Activated CD4-positive, alpha-beta T cell treated with anti-CD3 and anti-CD28 coated beads, Interleukin-2, amount 10 ng/mL, durations not matched to agents 24 days and 14 days (primary cell): ENCODE measurements at regions not wholly inside any gene's neighbourhood (a gene's known extent, or its start where the extent isn't known, plus 50 kb on each side); places are given as distances from the start of the nearest gene placed in this dataset.
"Not testable (repeated sequence)": the region's sequence is repeated elsewhere in the genome, so short reads cannot be mapped to it uniquely, and the experiment has no call there.

Source experiments
- DNase-seq: peaks from one replicate; pipeline ENCODE4 v3.0.0; 2022
- H3K27ac Mint-ChIP-seq: one replicate; pipeline ENCODE4 v1.8.0; 2022; ENCODE audit warnings: mild to moderate bottlenecking, mixed read lengths
- H3K27me3 Mint-ChIP-seq: one replicate; pipeline ENCODE4 v1.8.0; 2022; ENCODE audit warnings: mixed read lengths
- H3K36me3 Mint-ChIP-seq: one replicate; pipeline ENCODE4 v1.8.0; 2022; ENCODE audit warnings: low read depth, mild to moderate bottlenecking, mixed read lengths
- H3K4me1 Mint-ChIP-seq: one replicate; pipeline ENCODE4 v1.8.0; 2021; ENCODE audit warnings: mixed read lengths
- H3K4me3 Mint-ChIP-seq: one replicate; pipeline ENCODE4 v1.8.0; 2022; ENCODE audit warnings: mild to moderate bottlenecking, moderate library complexity, mixed read lengths
- H3K9me3 Mint-ChIP-seq: one replicate; pipeline ENCODE4 v1.8.0; 2021; ENCODE audit warnings: mixed read lengths
- intact Hi-C: fragments of 100-400 bp; cut with micrococcal nuclease; formaldehyde crosslinking; loops from one replicate; pipeline ENCODE4 v1.15.1; 2023

DNA sequence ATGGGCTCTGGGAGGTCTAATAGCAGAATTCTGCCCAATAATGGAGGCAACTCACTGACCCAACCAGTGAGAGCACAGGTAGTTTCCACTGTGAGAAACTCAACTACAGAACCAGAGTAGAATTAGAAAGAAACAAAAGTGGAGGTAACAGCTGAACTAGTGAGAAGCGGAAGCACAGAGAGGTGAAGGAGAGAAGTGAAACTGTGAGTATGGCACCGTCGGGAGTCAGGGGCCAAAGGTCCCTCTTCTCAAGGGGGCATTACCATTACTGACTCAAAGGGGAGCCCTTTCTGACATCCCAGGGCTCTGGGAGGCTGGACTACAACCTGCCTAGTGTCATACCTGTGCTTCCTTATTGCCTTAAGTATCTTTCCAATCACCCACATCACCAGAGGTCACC is 198.3 kb downstream of the TP53TG3F start:
- H3K4me3 Mint-ChIP-seq, DNase-seq, H3K4me1 Mint-ChIP-seq, H3K36me3 Mint-ChIP-seq, H3K27me3 Mint-ChIP-seq, H3K9me3 Mint-ChIP-seq, intact Hi-C loops, H3K27ac Mint-ChIP-seq: not testable (repeated sequence)

DNA sequence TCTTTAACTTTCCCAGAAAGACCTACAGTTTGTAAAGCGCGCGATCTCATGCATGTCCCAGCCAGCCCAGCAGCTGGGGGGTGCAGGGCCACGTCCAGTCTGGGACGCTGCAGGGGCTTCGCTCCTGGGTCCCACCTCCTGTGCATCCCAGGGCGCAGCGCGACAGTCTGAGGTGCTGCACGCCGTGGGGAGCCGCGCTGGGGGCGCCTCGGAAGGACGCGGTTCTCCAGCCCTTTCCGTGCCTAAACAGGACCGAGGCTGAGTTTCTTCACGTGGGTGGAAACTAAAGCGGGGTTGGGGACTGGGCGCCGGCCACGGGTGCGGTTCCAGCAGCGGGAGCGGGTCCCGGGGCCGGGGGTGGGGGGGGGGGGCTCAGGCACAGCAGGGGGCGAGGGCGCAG is 221.4 kb downstream of the TP53TG3F start:
- H3K4me1 Mint-ChIP-seq, H3K27ac Mint-ChIP-seq, DNase-seq, H3K36me3 Mint-ChIP-seq, H3K4me3 Mint-ChIP-seq, intact Hi-C loops, H3K9me3 Mint-ChIP-seq, H3K27me3 Mint-ChIP-seq: not testable (repeated sequence)

DNA sequence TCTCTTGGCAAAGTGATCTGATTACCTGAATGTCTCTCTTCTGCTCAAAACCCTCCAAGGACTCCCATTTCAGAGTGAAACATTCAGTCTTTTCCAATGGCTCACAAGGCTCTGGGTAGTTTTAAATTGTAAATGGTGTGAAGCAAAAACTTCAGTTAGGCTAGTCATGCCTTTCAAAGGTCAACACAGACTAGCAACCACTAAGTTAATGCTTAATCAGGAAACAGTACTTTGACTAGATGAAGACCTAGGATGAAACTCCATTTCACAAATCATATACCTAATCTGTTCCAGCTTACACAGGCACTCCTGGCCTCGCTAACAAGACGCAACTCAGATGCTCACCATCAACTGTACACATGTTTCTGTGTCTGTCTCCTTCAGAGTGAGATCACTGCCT is 240.9 kb downstream of the TP53TG3F start:
- intact Hi-C loops, H3K36me3 Mint-ChIP-seq, H3K4me1 Mint-ChIP-seq, DNase-seq, H3K4me3 Mint-ChIP-seq, H3K9me3 Mint-ChIP-seq, H3K27me3 Mint-ChIP-seq, H3K27ac Mint-ChIP-seq: not testable (repeated sequence)

GRCh38 chr16:33706845-33707590 is 247.6 kb downstream of the TP53TG3F start:
- H3K36me3 Mint-ChIP-seq, intact Hi-C loops, H3K4me3 Mint-ChIP-seq, H3K27me3 Mint-ChIP-seq, DNase-seq, H3K4me1 Mint-ChIP-seq, H3K27ac Mint-ChIP-seq, H3K9me3 Mint-ChIP-seq: not testable (repeated sequence)

- H3K4me3 Mint-ChIP-seq, H3K27me3 Mint-ChIP-seq: not testable (repeated sequence)
Measured at GRCh38 chr16:33707591-33707934, 248.2 kb downstream of the TP53TG3F start.

GRCh38 chr16:33709856-33710695 is 250.7 kb downstream of the TP53TG3F start:
- H3K4me3 Mint-ChIP-seq, intact Hi-C loops, DNase-seq, H3K9me3 Mint-ChIP-seq, H3K27me3 Mint-ChIP-seq, H3K36me3 Mint-ChIP-seq, H3K4me1 Mint-ChIP-seq, H3K27ac Mint-ChIP-seq: not testable (repeated sequence)

More at GRCh38 chr16:33707591-33707934, 248.2 kb downstream of the TP53TG3F start:
- H3K27ac Mint-ChIP-seq, intact Hi-C loops, H3K9me3 Mint-ChIP-seq, DNase-seq, H3K36me3 Mint-ChIP-seq, H3K4me1 Mint-ChIP-seq: not testable (repeated sequence)

DNA sequence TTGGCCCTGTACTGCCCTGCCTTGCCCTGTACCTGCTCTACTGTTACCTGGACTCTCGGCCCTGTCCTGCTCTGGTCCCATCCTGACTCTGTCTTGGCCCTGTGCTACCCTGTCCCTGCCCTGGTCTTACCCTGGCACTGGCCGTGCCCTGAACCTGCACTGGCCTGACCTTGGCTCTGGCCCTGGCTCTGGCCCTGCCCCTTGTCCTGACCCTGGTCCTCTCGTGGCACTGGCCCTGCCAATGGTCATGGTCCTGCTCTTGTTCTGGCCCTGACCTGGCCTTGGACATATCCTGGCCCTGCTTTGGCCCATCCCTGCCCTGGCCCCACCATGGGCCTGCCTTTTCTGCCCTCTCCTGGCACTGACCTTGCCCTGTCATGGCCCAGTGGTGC is 251.3 kb downstream of the TP53TG3F start:
- H3K27me3 Mint-ChIP-seq, H3K4me1 Mint-ChIP-seq, H3K27ac Mint-ChIP-seq, DNase-seq, intact Hi-C loops, H3K4me3 Mint-ChIP-seq, H3K9me3 Mint-ChIP-seq, H3K36me3 Mint-ChIP-seq: not testable (repeated sequence)

DNA sequence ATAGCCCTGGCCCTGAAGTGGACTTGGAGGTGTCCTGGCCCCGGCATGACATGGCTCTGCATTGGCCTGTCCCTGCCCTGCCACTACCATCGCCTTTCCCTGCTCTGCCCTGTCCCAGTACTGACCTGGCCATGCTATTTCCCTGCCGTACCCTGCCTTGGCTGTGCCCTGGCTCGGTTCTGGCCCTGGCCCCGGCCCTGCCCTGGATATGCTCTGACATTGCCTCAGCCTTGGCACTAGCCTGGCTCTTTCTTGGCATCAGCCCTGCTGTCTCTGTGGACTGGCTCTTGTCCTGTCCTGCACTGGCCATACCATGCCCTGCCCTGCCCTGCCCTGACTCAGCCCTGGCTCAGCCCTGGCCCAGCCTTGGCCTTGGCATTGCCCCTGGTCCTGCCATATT is 252.2 kb downstream of the TP53TG3F start:
- H3K27ac Mint-ChIP-seq, H3K4me3 Mint-ChIP-seq, H3K27me3 Mint-ChIP-seq, intact Hi-C loops, H3K9me3 Mint-ChIP-seq, H3K4me1 Mint-ChIP-seq, H3K36me3 Mint-ChIP-seq, DNase-seq: not testable (repeated sequence)

DNA sequence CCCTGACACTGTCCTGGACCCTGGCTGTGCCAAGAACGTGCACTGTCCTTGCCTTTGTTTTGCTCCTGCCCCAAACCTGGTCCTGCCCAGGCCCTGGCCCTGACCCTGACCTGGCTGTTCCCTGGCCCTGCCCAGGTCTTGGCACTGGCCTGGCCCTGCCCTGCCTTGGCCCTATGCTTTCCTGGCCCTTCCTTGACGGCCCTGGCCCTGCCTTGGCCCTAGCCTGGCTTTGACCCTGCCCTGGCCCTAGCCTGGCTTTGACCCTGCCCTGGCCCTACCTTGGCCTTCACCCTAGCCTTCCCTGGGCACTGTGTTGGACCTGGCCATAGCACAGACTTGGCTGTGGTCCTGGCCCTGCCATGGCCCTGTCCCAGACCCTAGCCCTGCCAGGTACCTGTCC is 252.9 kb downstream of the TP53TG3F start:
- intact Hi-C loops, H3K4me3 Mint-ChIP-seq, H3K36me3 Mint-ChIP-seq, H3K4me1 Mint-ChIP-seq, DNase-seq, H3K27me3 Mint-ChIP-seq, H3K9me3 Mint-ChIP-seq, H3K27ac Mint-ChIP-seq: not testable (repeated sequence)

DNA sequence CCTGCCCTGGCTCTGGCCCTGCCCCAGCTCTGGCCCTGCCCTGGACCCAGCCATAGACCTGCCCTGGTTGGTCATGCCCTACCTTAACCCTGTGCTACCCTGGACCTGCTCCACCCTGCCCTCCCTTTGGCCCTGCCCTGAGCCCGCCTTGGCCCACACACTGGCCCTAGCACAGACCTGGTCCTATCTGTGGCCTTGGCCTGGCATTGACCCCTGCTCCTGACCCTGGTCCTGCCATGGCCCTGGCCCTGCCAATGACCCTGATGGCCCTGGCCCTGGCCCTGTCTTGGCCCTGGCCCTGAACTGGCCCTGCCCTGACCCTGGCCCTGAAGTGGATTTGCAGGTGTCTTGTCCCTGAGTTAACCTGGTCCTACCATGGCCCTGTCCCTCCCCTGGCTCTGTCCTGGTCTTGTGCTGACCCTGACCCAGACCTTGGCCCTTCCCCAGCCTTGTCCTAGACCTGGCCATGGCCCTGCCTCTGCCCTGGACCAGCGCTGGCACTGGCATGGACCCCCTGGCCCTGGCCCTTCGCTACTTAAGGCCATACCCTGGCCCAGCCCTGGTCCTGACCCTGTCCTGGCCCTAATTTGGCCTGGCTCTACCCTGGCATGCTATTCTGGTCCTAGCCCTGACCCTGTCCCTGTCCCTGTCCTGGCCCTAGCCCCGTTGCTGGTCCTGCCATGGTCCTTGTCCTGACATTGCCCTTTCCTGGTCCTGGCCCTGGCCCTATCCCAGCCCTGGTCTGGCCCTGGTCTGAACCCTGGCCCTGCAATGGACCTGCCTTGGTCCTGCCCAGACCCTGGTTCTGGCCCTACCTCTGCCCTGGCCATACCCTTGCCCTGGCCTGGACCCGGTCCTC is 253.7 kb downstream of the TP53TG3F start:
- H3K36me3 Mint-ChIP-seq, H3K27ac Mint-ChIP-seq, H3K27me3 Mint-ChIP-seq, intact Hi-C loops, DNase-seq, H3K4me1 Mint-ChIP-seq, H3K4me3 Mint-ChIP-seq, H3K9me3 Mint-ChIP-seq: not testable (repeated sequence)

GRCh38 chr16:33713710-33714538 is 254.5 kb downstream of the TP53TG3F start:
- H3K9me3 Mint-ChIP-seq, H3K4me3 Mint-ChIP-seq, DNase-seq, intact Hi-C loops, H3K36me3 Mint-ChIP-seq, H3K27ac Mint-ChIP-seq, H3K27me3 Mint-ChIP-seq, H3K4me1 Mint-ChIP-seq: not testable (repeated sequence)

DNA sequence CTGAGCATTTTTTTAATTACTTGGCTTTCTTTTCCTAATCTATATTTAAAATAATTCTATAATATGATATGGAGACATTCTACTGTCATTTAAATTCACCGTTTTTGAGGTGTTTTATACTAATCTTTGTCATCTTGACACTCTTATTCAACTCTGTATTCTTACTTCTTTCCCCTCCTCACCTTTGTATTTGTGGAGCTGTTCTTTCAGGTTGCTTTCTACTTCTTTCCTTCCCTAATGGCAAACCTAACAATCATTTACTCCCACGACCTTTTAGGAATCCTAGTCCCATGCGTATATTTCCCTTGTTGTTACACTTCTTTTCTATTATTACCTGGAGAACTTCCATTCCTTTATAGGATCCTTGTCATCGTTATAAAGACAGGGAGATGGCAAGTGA is 271.8 kb downstream of the TP53TG3F start:
- intact Hi-C loops, H3K4me1 Mint-ChIP-seq, H3K36me3 Mint-ChIP-seq, H3K4me3 Mint-ChIP-seq, DNase-seq, H3K27me3 Mint-ChIP-seq, H3K27ac Mint-ChIP-seq, H3K9me3 Mint-ChIP-seq: not testable (repeated sequence)

- H3K27ac Mint-ChIP-seq, H3K4me1 Mint-ChIP-seq, DNase-seq, H3K4me3 Mint-ChIP-seq, H3K27me3 Mint-ChIP-seq, H3K36me3 Mint-ChIP-seq, H3K9me3 Mint-ChIP-seq, intact Hi-C loops: not testable (repeated sequence)
Measured at GRCh38 chr16:33734650-33735049, 275.2 kb downstream of the TP53TG3F start.
